ENCODE measurements at regions not wholly inside any gene's neighbourhood (a gene's known extent, or its start where the extent isn't known, plus 50 kb on each side); places are given as distances from the start of the nearest gene placed in this dataset.
"Not testable (repeated sequence)": the region's sequence is repeated elsewhere in the genome, so short reads cannot be mapped to it uniquely, and the experiment has no call there.

GRCh38 chr3:76310667-76311066 lies 525.3 kb upstream of the ZNF717 start:
- Histone ChIP-seq H4K20me1 (ENCODE audit: insufficient read depth) (no peaks in the 10 kb centered on the region), H3K27me3 (ENCODE audit: insufficient read depth) (no peaks in the 10 kb centered on the region), H3K36me3 (replicated peaks in 1 of 2; ENCODE audit: control insufficient read depth in 1 of 2, insufficient read depth in 2 of 2, low read length in 1 of 2) (no peaks in the 10 kb centered on the region), H3F3A (replicated peaks; ENCODE audit: insufficient read depth) (no peaks in the 10 kb centered on the region), H3K4me3 (ENCODE audit: low read depth in 2 of 2, low read length in 1 of 2) (no peak overlapping the region), H3K9me2 (no peaks in the 10 kb centered on the region), H3K4me1 (ENCODE audit: control insufficient read depth in 1 of 2, insufficient read depth in 2 of 2, low read depth in 1 of 2, low read length in 1 of 2) (no peaks in the 10 kb centered on the region), H2AFZ (ENCODE audit: low read depth) (no peak overlapping the region), H3K27ac (ENCODE audit: low read depth in 2 of 2, low read length in 1 of 2) (no peak overlapping the region), H3K9me3 (no peaks in the 10 kb centered on the region), H3K4me2 (no peak overlapping the region), H3K79me2 (ENCODE audit: insufficient read depth) (no peaks in the 10 kb centered on the region), H3K9ac (no peak overlapping the region)
- ChIA-PET POLR2A (no interaction called here), CTCF (no interaction called here)
- TF ChIP-seq RCOR1 (IDR thresholded peaks at IDR 0.05; ENCODE audit: low read length), result no peak
- no peak for TF ChIP-seq MAX (IDR thresholded peaks at IDR 0.05; ENCODE audit: low read depth)
- TF ChIP-seq NRF1 (IDR thresholded peaks at IDR 0.05; ENCODE audit: low read depth, low read length), result no peak
- TF ChIP-seq YY1 (IDR thresholded peaks at IDR 0.05; ENCODE audit: low read depth), result no peak
- TF ChIP-seq EP300 (IDR thresholded peaks at IDR 0.05; ENCODE audit: borderline replicate concordance in 1 of 2, low read depth in 1 of 2, low read length in 1 of 2), result no peak
- no peak for TF ChIP-seq MEF2A (IDR thresholded peaks at IDR 0.05; ENCODE audit: borderline replicate concordance, low read depth)
- TF ChIP-seq FOXM1 (IDR thresholded peaks at IDR 0.05; ENCODE audit: low read depth), result no peak
- TF ChIP-seq RXRA (IDR thresholded peaks at IDR 0.05; ENCODE audit: borderline replicate concordance, low read depth), result no peak
- TF ChIP-seq IRF3 (IDR thresholded peaks at IDR 0.05; ENCODE audit: low read depth, low read length), result no peak
- TF ChIP-seq GATA2 (CRISPR knock-in tag; IDR thresholded peaks at IDR 0.05), result no peak
- no peak for TF ChIP-seq TCF12 (IDR thresholded peaks at IDR 0.05)
- TF ChIP-seq ZBTB33 (IDR thresholded peaks at IDR 0.05; ENCODE audit: borderline replicate concordance, low read depth), result no peak
- no peak for TF ChIP-seq FOSL2 (IDR thresholded peaks at IDR 0.05; ENCODE audit: borderline replicate concordance, low read depth)
- no peak for TF ChIP-seq EZH2phosphoT487 (IDR thresholded peaks at IDR 0.05; ENCODE audit: borderline replicate concordance, low read depth)
- TF ChIP-seq RAD21 (IDR thresholded peaks at IDR 0.05; ENCODE audit: low read length), result no peak
- WGBS (ENCODE audit: low lambda C conversion rate), result 62% methylated on average over 7 of the region's 7 CpGs
- DNase-seq, result no peak

DNA sequence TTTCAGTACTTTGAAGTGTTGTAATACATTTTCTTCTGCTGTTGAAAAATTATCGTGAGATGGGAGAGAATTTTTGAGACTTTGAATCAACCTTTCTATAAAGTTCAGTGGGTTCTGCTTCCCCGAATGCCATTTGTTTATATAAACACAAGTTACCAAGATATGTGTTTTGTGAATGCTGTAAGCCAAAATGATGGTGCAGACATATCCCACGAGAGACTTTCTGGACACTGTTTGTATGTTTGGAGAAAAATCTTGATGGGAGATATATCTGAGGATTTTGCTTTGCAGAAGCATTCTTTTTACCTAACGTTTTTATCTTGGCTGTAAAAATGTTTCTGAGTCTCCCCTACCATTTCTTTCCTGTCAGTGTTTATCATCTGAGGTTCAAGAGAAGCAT lies 526.6 kb upstream of the ZNF717 start:
- ChIA-PET POLR2A (no interaction called here), CTCF (no interaction called here)
- Histone ChIP-seq H3K27me3 (ENCODE audit: insufficient read depth) (no peaks in the 10 kb centered on the region), H3K4me2 (no peak overlapping the region), H3K27ac (ENCODE audit: low read depth in 2 of 2, low read length in 1 of 2) (no peak overlapping the region), H3K79me2 (ENCODE audit: insufficient read depth) (no peaks in the 10 kb centered on the region), H3K4me3 (ENCODE audit: low read depth in 2 of 2, low read length in 1 of 2) (no peak overlapping the region), H2AFZ (ENCODE audit: low read depth) (no peak overlapping the region), H3K4me1 (ENCODE audit: control insufficient read depth in 1 of 2, insufficient read depth in 2 of 2, low read depth in 1 of 2, low read length in 1 of 2) (no peaks in the 10 kb centered on the region), H3F3A (replicated peaks; ENCODE audit: insufficient read depth) (no peaks in the 10 kb centered on the region), H3K9me3 (0 out of 2 replicates have a peak, but pooled peaks cover 2% of the 10 kb centered on the region), H3K36me3 (replicated peaks in 1 of 2; ENCODE audit: control insufficient read depth in 1 of 2, insufficient read depth in 2 of 2, low read length in 1 of 2) (no peaks in the 10 kb centered on the region), H3K9ac (no peak overlapping the region), H3K9me2 (no peaks in the 10 kb centered on the region), H4K20me1 (ENCODE audit: insufficient read depth) (no peaks in the 10 kb centered on the region)
- no peak for DNase-seq
- TF ChIP-seq EZH2phosphoT487 (IDR thresholded peaks at IDR 0.05; ENCODE audit: borderline replicate concordance, low read depth) (no peak), USF1 (IDR thresholded peaks at IDR 0.05; ENCODE audit: borderline replicate concordance, low read depth) (no peak), NRF1 (IDR thresholded peaks at IDR 0.05; ENCODE audit: low read depth, low read length) (no peak), RFX5 (IDR thresholded peaks at IDR 0.05; ENCODE audit: low read length) (no peak), SIN3A (IDR thresholded peaks at IDR 0.05; ENCODE audit: borderline replicate concordance, low read depth, low read length) (no peak), RCOR1 (IDR thresholded peaks at IDR 0.05; ENCODE audit: low read length) (no peak), MEF2A (IDR thresholded peaks at IDR 0.05; ENCODE audit: borderline replicate concordance, low read depth) (no peak)
- WGBS (ENCODE audit: low lambda C conversion rate), result 19% methylated on average over 4 of the region's 4 CpGs

- POLR2A ChIA-PET; DNase-seq; H3K9me3 ChIP-seq; H3K27me3 ChIP-seq (ENCODE audit: insufficient read depth); H2AFZ ChIP-seq (ENCODE audit: low read depth); H3K9me2 ChIP-seq; CTCF ChIA-PET; H3K79me2 ChIP-seq (ENCODE audit: insufficient read depth); H4K20me1 ChIP-seq (ENCODE audit: insufficient read depth); H3K27ac ChIP-seq (ENCODE audit: low read depth in 2 of 2, low read length in 1 of 2); H3K36me3 ChIP-seq (replicated peaks in 1 of 2; ENCODE audit: control insufficient read depth in 1 of 2, insufficient read depth in 2 of 2, low read length in 1 of 2); H3F3A ChIP-seq (replicated peaks; ENCODE audit: insufficient read depth); H3K4me1 ChIP-seq (ENCODE audit: control insufficient read depth in 1 of 2, insufficient read depth in 2 of 2, low read depth in 1 of 2, low read length in 1 of 2); H3K4me3 ChIP-seq (ENCODE audit: low read depth in 2 of 2, low read length in 1 of 2); H3K4me2 ChIP-seq; H3K9ac ChIP-seq: not testable (repeated sequence)
- 42% methylated on average over 5 of the region's 6 CpGs for WGBS (ENCODE audit: low lambda C conversion rate)
Observed at GRCh38 chr3:76315906-76316305, 530.6 kb upstream of the ZNF717 start.
